Left lung (tissue), 4 donors: ENCODE measurements at regions not wholly inside any gene's neighbourhood (a gene's known extent, or its start where the extent isn't known, plus 50 kb on each side); places are given as distances from the start of the nearest gene placed in this dataset.

Source experiments
- ATAC-seq: fragments of 200-7000 bp; cut with Tn5 transposase; one replicate; pipeline ENCODE4 v1.9.1; 2020; ENCODE audit warnings: moderate library complexity
- DNase-seq, 4 donors: peaks; one replicate each; pipeline ENCODE4 v3.0.0-alpha.2; 2013 to 2020
- H3K27ac ChIP-seq, 2 donors: fragments of 200-600 bp; sonication (generic) in 1 of 2; one replicate each; pipeline versions ENCODE4 v1.5.0 to v1.8.0; 2020 to 2021
- H3K27me3 ChIP-seq, 2 donors: fragments of 200-600 bp; sonication (generic) in 1 of 2; one replicate each; pipeline versions ENCODE4 v1.5.0 to v1.8.0; 2020 to 2021
- H3K36me3 ChIP-seq, 2 donors: fragments of 200-600 bp; sonication (generic) in 1 of 2; one replicate each; pipeline versions ENCODE4 v1.5.0 to v1.8.0; 2020 to 2021
- H3K4me1 ChIP-seq, 2 donors: fragments of 200-600 bp; one replicate each; pipeline ENCODE4 v1.8.0; 2021
- H3K4me3 ChIP-seq, 2 donors: fragments of 200-600 bp; sonication (generic) in 1 of 2; one replicate each; pipeline versions ENCODE4 v1.5.0 to v1.8.0; 2020 to 2021; ENCODE audit warnings: mild to moderate bottlenecking in 1 of 2
- H3K9me3 ChIP-seq, 2 donors: fragments of 200-600 bp; sonication (generic) in 1 of 2; one replicate each; pipeline versions ENCODE4 v1.5.0 to v1.8.0; 2020 to 2021
- CTCF ChIP-seq, 2 donors: fragments of 200-600 bp; sonication (generic) in 1 of 2; IDR thresholded peaks; one replicate each; pipeline versions ENCODE4 v1.5.0 to v1.8.0; 2021; ENCODE audit warnings: antibody characterized with exemption in 2 of 2
- intact Hi-C, 2 donors: fragments of 100-400 bp; cut with DNase I; formaldehyde crosslinking; loops; one replicate each; pipeline versions ENCODE4 v1.11.2 to v1.14.2; 2022
- donor health status: DM: no; HTN: yes; CAD: no.
- donor health status: DM: no; HTN: no; CAD: no.

GRCh38 chr15:62644216-62644888, 398.2 kb upstream of the TPM1 start:
- no peaks in the 10 kb centered on the region for H3K9me3 ChIP-seq
- no peak overlapping the region for H3K27ac ChIP-seq
- no peaks in the 10 kb centered on the region for H3K27me3 ChIP-seq
- no peak for DNase-seq
- intact Hi-C loops = no loop called here
- H3K36me3 ChIP-seq = no peaks in the 10 kb centered on the region
- no peak for TF ChIP-seq CTCF (IDR thresholded peaks at IDR 0.05)
- peaks cover 0 to 6% of the 10 kb centered on the region in 2 donors for H3K4me1 ChIP-seq
- ATAC-seq = no peak
- H3K4me3 ChIP-seq = no peak overlapping the region

GRCh38 chr15:62644889-62645742, 397.4 kb upstream of the TPM1 start:
- H3K36me3 ChIP-seq = no peaks in the 10 kb centered on the region
- DNase-seq = no peak
- H3K4me3 ChIP-seq = no peak overlapping the region
- peaks cover 0 to 12% of the 10 kb centered on the region in 2 donors for H3K4me1 ChIP-seq
- no peak for TF ChIP-seq CTCF (IDR thresholded peaks at IDR 0.05)
- intact Hi-C loops = no loop called here
- H3K27me3 ChIP-seq = no peaks in the 10 kb centered on the region
- no peak overlapping the region for H3K27ac ChIP-seq
- H3K9me3 ChIP-seq = no peaks in the 10 kb centered on the region
- no peak for ATAC-seq

GRCh38 chr15:62647202-62647842, 395.2 kb upstream of the TPM1 start:
- H3K4me3 ChIP-seq = no peak overlapping the region
- no peaks in the 10 kb centered on the region for H3K27me3 ChIP-seq
- TF ChIP-seq CTCF (IDR thresholded peaks at IDR 0.05) = no peak
- ATAC-seq = peak; percentile 37
- peaks cover 0 to 9% of the 10 kb centered on the region in 2 donors for H3K4me1 ChIP-seq
- H3K27ac ChIP-seq = no peak overlapping the region
- DNase-seq = peak in 1 of 4 donors; percentile 56
- H3K36me3 ChIP-seq = no peaks in the 10 kb centered on the region
- no peaks in the 10 kb centered on the region for H3K9me3 ChIP-seq
- intact Hi-C loops = no loop called here

- no peak for DNase-seq
- TF ChIP-seq CTCF (IDR thresholded peaks at IDR 0.05) = no peak
- Histone ChIP-seq H3K4me3 (no peak overlapping the region), H3K27ac (no peak overlapping the region), H3K9me3 (no peaks in the 10 kb centered on the region), H3K4me1 (peaks cover 0 to 11% of the 10 kb centered on the region in 2 donors), H3K36me3 (no peaks in the 10 kb centered on the region), H3K27me3 (no peaks in the 10 kb centered on the region)
- intact Hi-C loops = no loop called here
- no peak for ATAC-seq
Observed at GRCh38 chr15:62647843-62648505, 394.6 kb upstream of the TPM1 start.
